ENCODE measurements at regions not wholly inside any gene's neighbourhood (a gene's known extent, or its start where the extent isn't known, plus 50 kb on each side); places are given as distances from the start of the nearest gene placed in this dataset.

DNA sequence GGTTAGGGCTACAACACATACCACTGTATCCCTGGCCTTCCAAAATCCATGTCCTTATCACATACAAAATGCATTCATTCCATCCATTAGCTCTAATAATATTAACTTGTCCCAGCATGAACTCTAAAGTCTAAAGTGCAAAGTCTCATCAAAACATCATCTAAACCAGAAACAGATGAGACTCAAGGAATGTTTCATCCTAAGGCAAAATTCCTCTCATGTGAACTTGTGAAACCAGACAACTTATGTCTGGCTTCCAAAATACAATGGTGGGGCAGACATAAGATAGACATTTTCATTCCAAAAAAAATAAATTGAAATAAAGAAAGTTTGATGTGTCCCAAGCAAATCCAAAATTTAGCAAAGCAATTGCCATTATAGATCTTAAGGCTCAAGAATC, 257.4 kb downstream of the HTR1B start:
- H3K4me1 ChIP-seq (ENCODE audit: control insufficient read depth in 4 of 4, insufficient read depth in 4 of 4, low read length in 3 of 4), result no peaks in the 10 kb centered on the region
- H3K4me3 ChIP-seq (ENCODE audit: low read depth in 1 of 3, low read length in 3 of 3), result no peak overlapping the region
- H3K27ac ChIP-seq (ENCODE audit: low read depth in 1 of 2, low read length in 2 of 2), result no peak overlapping the region
- no peaks in the 10 kb centered on the region for H3K9me3 ChIP-seq (ENCODE audit: control insufficient read depth in 4 of 4, low read length in 3 of 4)
- no peak for TF ChIP-seq EGR1 (IDR thresholded peaks at IDR 0.05; ENCODE audit: low read depth in 2 of 2)
- no peak for TF ChIP-seq YY1 (IDR thresholded peaks at IDR 0.05)
- TF ChIP-seq RAD21 (IDR thresholded peaks at IDR 0.05), result no peak
- no peak for TF ChIP-seq NR2F2 (IDR thresholded peaks at IDR 0.05)
- no peak for TF ChIP-seq HNF4A (conservative IDR thresholded peaks at IDR 0.05)
- TF ChIP-seq, protein P1, sequence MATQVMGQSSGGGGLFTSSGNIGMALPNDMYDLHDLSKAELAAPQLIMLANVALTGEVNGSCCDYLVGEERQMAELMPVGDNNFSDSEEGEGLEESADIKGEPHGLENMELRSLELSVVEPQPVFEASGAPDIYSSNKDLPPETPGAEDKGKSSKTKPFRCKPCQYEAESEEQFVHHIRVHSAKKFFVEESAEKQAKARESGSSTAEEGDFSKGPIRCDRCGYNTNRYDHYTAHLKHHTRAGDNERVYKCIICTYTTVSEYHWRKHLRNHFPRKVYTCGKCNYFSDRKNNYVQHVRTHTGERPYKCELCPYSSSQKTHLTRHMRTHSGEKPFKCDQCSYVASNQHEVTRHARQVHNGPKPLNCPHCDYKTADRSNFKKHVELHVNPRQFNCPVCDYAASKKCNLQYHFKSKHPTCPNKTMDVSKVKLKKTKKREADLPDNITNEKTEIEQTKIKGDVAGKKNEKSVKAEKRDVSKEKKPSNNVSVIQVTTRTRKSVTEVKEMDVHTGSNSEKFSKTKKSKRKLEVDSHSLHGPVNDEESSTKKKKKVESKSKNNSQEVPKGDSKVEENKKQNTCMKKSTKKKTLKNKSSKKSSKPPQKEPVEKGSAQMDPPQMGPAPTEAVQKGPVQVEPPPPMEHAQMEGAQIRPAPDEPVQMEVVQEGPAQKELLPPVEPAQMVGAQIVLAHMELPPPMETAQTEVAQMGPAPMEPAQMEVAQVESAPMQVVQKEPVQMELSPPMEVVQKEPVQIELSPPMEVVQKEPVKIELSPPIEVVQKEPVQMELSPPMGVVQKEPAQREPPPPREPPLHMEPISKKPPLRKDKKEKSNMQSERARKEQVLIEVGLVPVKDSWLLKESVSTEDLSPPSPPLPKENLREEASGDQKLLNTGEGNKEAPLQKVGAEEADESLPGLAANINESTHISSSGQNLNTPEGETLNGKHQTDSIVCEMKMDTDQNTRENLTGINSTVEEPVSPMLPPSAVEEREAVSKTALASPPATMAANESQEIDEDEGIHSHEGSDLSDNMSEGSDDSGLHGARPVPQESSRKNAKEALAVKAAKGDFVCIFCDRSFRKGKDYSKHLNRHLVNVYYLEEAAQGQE (IDR thresholded peaks at IDR 0.05), result no peak
- TF ChIP-seq, protein P2, sequence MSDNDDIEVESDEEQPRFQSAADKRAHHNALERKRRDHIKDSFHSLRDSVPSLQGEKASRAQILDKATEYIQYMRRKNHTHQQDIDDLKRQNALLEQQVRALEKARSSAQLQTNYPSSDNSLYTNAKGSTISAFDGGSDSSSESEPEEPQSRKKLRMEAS (IDR thresholded peaks at IDR 0.05), result no peak
- TF ChIP-seq SP1 (IDR thresholded peaks at IDR 0.05), result no peak
- no peak for TF ChIP-seq TAF1 (conservative IDR thresholded peaks at IDR 0.05)
- TF ChIP-seq, protein P3, sequence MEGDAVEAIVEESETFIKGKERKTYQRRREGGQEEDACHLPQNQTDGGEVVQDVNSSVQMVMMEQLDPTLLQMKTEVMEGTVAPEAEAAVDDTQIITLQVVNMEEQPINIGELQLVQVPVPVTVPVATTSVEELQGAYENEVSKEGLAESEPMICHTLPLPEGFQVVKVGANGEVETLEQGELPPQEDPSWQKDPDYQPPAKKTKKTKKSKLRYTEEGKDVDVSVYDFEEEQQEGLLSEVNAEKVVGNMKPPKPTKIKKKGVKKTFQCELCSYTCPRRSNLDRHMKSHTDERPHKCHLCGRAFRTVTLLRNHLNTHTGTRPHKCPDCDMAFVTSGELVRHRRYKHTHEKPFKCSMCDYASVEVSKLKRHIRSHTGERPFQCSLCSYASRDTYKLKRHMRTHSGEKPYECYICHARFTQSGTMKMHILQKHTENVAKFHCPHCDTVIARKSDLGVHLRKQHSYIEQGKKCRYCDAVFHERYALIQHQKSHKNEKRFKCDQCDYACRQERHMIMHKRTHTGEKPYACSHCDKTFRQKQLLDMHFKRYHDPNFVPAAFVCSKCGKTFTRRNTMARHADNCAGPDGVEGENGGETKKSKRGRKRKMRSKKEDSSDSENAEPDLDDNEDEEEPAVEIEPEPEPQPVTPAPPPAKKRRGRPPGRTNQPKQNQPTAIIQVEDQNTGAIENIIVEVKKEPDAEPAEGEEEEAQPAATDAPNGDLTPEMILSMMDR (IDR thresholded peaks at IDR 0.05; ENCODE audit: low read depth, low read length, missing input control), result no peak
- TF ChIP-seq, protein P4, sequence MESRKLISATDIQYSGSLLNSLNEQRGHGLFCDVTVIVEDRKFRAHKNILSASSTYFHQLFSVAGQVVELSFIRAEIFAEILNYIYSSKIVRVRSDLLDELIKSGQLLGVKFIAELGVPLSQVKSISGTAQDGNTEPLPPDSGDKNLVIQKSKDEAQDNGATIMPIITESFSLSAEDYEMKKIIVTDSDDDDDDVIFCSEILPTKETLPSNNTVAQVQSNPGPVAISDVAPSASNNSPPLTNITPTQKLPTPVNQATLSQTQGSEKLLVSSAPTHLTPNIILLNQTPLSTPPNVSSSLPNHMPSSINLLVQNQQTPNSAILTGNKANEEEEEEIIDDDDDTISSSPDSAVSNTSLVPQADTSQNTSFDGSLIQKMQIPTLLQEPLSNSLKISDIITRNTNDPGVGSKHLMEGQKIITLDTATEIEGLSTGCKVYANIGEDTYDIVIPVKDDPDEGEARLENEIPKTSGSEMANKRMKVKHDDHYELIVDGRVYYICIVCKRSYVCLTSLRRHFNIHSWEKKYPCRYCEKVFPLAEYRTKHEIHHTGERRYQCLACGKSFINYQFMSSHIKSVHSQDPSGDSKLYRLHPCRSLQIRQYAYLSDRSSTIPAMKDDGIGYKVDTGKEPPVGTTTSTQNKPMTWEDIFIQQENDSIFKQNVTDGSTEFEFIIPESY (IDR thresholded peaks at IDR 0.05), result no peak
- TF ChIP-seq RXRA (IDR thresholded peaks at IDR 0.05), result no peak
- TF ChIP-seq FOXA1 (IDR thresholded peaks at IDR 0.05), result no peak
- no peak for TF ChIP-seq HNF4G (IDR thresholded peaks at IDR 0.05)
- TF ChIP-seq GABPA (IDR thresholded peaks at IDR 0.05 in 1 of 2, conservative IDR thresholded peaks at IDR 0.05 in 1 of 2), result no peak
- TF ChIP-seq, protein P5, sequence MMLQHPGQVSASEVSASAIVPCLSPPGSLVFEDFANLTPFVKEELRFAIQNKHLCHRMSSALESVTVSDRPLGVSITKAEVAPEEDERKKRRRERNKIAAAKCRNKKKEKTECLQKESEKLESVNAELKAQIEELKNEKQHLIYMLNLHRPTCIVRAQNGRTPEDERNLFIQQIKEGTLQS (IDR thresholded peaks at IDR 0.05), result no peak
- no peak for TF ChIP-seq JUND (IDR thresholded peaks at IDR 0.05)
- TF ChIP-seq FOXA2 (IDR thresholded peaks at IDR 0.05), result no peak
- no peak for DNase-seq (ENCODE audit: low spot score)
- no peak overlapping the region for H3K9ac ChIP-seq (ENCODE audit: low read depth in 1 of 2, low read length in 2 of 2)
- no peaks in the 10 kb centered on the region for H3K36me3 ChIP-seq (ENCODE audit: control insufficient read depth in 4 of 4, insufficient read depth in 3 of 4, low read depth in 1 of 4, low read length in 3 of 4)
- H3K27me3 ChIP-seq (ENCODE audit: control insufficient read depth in 4 of 4, insufficient read depth in 4 of 4, low read length in 3 of 4), result no peaks in the 10 kb centered on the region

All from liver (tissue), 7 donors.